ENCODE measurements at regions not wholly inside any gene's neighbourhood (a gene's known extent, or its start where the extent isn't known, plus 50 kb on each side); places are given as distances from the start of the nearest gene placed in this dataset.

GRCh38 chr9:88230612-88231011 lies 92.3 kb upstream of the SPATA31C2 start:
- H3K27ac Mint-ChIP-seq = no peak overlapping the region
- ATAC-seq (no peak), DNase-seq (ENCODE audit: low spot score) (no peak)
- Histone ChIP-seq H3K27me3 (ENCODE audit: insufficient read depth) (no peaks in the 10 kb centered on the region), H3K4me3 (no peak overlapping the region), H4K20me1 (replicated peaks; ENCODE audit: insufficient read depth) (no peaks in the 10 kb centered on the region), H3K27ac (ENCODE audit: low read depth) (no peak overlapping the region), H2AFZ (no peak overlapping the region), H3K9me2 (ENCODE audit: insufficient read depth) (peaks cover 5% of the 10 kb centered on the region; the same call in 1 of the 2 replicates), H3K36me3 (ENCODE audit: insufficient read depth) (no peaks in the 10 kb centered on the region), H3K79me2 (replicated peaks; ENCODE audit: insufficient read depth) (no peaks in the 10 kb centered on the region), H3F3A (replicated peaks; ENCODE audit: low read depth) (no peaks in the 10 kb centered on the region), H3K4me1 (ENCODE audit: insufficient read depth) (no peaks in the 10 kb centered on the region), H3K4me2 (no peak overlapping the region)
- no peaks in the 10 kb centered on the region for H3K36me3 Mint-ChIP-seq (ENCODE audit: low read depth)
- no peak overlapping the region for H3K4me3 Mint-ChIP-seq
- H3K27me3 Mint-ChIP-seq (ENCODE audit: insufficient read depth, low read depth, poor library complexity) = no peaks in the 10 kb centered on the region
- TF ChIP-seq STAT1 (IDR thresholded peaks at IDR 0.05; ENCODE audit: unreplicated experiment) (no peak), NANOG (IDR thresholded peaks at IDR 0.05; ENCODE audit: borderline replicate concordance) (no peak), CREB1 (CRISPR knock-in tag; IDR thresholded peaks at IDR 0.05; ENCODE audit: low read depth) (no peak)
- no peaks in the 10 kb centered on the region; the same call in 2 of the 3 replicates for H3K9me3 Mint-ChIP-seq
- peaks cover 8% of the 10 kb centered on the region; the same call in 2 of the 3 replicates for H3K4me1 Mint-ChIP-seq

DNA sequence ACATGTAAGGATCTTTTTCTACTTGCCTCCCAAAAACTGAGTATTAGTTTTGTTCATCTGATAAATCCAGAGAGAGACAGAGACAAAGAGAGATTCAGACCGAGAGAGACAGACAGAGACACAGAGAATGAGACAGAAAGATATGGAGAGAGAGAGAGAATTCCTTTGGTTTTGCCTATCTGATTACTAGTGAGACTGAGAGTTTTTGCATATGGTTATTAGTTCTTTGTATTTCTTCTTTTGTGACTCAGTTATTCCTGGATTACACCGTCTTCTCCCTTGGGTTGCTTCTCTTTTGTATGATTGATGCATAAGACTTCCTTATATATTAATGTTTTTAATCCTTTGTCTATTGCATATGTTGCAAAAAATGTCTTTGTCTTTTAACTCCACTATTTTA lies 91.2 kb upstream of the SPATA31C2 start:
- TF ChIP-seq, protein P1, sequence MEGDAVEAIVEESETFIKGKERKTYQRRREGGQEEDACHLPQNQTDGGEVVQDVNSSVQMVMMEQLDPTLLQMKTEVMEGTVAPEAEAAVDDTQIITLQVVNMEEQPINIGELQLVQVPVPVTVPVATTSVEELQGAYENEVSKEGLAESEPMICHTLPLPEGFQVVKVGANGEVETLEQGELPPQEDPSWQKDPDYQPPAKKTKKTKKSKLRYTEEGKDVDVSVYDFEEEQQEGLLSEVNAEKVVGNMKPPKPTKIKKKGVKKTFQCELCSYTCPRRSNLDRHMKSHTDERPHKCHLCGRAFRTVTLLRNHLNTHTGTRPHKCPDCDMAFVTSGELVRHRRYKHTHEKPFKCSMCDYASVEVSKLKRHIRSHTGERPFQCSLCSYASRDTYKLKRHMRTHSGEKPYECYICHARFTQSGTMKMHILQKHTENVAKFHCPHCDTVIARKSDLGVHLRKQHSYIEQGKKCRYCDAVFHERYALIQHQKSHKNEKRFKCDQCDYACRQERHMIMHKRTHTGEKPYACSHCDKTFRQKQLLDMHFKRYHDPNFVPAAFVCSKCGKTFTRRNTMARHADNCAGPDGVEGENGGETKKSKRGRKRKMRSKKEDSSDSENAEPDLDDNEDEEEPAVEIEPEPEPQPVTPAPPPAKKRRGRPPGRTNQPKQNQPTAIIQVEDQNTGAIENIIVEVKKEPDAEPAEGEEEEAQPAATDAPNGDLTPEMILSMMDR (conservative IDR thresholded peaks at IDR 0.05; ENCODE audit: low read depth in 2 of 2) = no peak
- no peak for TF ChIP-seq EZH2 (IDR thresholded peaks at IDR 0.05; ENCODE audit: low read depth, unreplicated experiment)
- TF ChIP-seq CREB1 (CRISPR knock-in tag; IDR thresholded peaks at IDR 0.05; ENCODE audit: low read depth) = no peak
- H3K9me3 Mint-ChIP-seq = no peaks in the 10 kb centered on the region; the same call in 2 of the 3 replicates
- DNase-seq (ENCODE audit: low spot score) (no peak), ATAC-seq (no peak)
- H4K20me1 ChIP-seq (replicated peaks; ENCODE audit: insufficient read depth) = no peaks in the 10 kb centered on the region
- H2AFZ ChIP-seq = peak overlapping the region; percentile 33; the same call in 1 of the 2 replicates
- no peaks in the 10 kb centered on the region for H3F3A ChIP-seq (replicated peaks; ENCODE audit: low read depth)
- peaks cover 11% of the 10 kb centered on the region for H3K4me1 Mint-ChIP-seq
- H3K9me2 ChIP-seq (ENCODE audit: insufficient read depth) = peaks cover 5% of the 10 kb centered on the region; the same call in 1 of the 2 replicates
- H3K27me3 Mint-ChIP-seq (ENCODE audit: insufficient read depth, low read depth, poor library complexity) = no peaks in the 10 kb centered on the region
- H3K4me3 ChIP-seq = no peak overlapping the region
- no peaks in the 10 kb centered on the region for H3K36me3 Mint-ChIP-seq (ENCODE audit: low read depth)
- H3K36me3 ChIP-seq (ENCODE audit: insufficient read depth) = no peaks in the 10 kb centered on the region
- H3K27ac Mint-ChIP-seq = no peak overlapping the region
- H3K4me3 Mint-ChIP-seq = no peak overlapping the region
- H3K27me3 ChIP-seq (ENCODE audit: insufficient read depth) = no peaks in the 10 kb centered on the region
- H3K79me2 ChIP-seq (replicated peaks; ENCODE audit: insufficient read depth) = no peaks in the 10 kb centered on the region
- H3K27ac ChIP-seq (ENCODE audit: low read depth) = no peak overlapping the region
- no peak overlapping the region for H3K4me2 ChIP-seq
- no peaks in the 10 kb centered on the region for H3K4me1 ChIP-seq (ENCODE audit: insufficient read depth)

- Mint-ChIP-seq H3K27ac (no peak overlapping the region), H3K27me3 (ENCODE audit: insufficient read depth, low read depth, poor library complexity) (no peaks in the 10 kb centered on the region), H3K4me3 (no peak overlapping the region), H3K4me1 (peaks cover 22% of the 10 kb centered on the region), H3K36me3 (ENCODE audit: low read depth) (no peaks in the 10 kb centered on the region), H3K9me3 (no peaks in the 10 kb centered on the region)
- no peaks in the 10 kb centered on the region for H3K27me3 ChIP-seq (ENCODE audit: insufficient read depth)
- H3K36me3 ChIP-seq (ENCODE audit: insufficient read depth) = no peaks in the 10 kb centered on the region
- H4K20me1 ChIP-seq (replicated peaks; ENCODE audit: insufficient read depth) = no peaks in the 10 kb centered on the region
- H3K4me2 ChIP-seq = no peak overlapping the region
- H3F3A ChIP-seq (replicated peaks; ENCODE audit: low read depth) = 0 out of 2 replicates have a peak, but pooled peaks cover 2% of the 10 kb centered on the region
- H3K4me1 ChIP-seq (ENCODE audit: insufficient read depth) = peaks cover 11% of the 10 kb centered on the region; the same call in 1 of the 2 replicates
- no peaks in the 10 kb centered on the region for H3K9me2 ChIP-seq (ENCODE audit: insufficient read depth)
- no peak overlapping the region for H3K27ac ChIP-seq (ENCODE audit: low read depth)
- no peak overlapping the region for H3K4me3 ChIP-seq
- H2AFZ ChIP-seq = peak overlapping the region; percentile 75
- H3K79me2 ChIP-seq (replicated peaks; ENCODE audit: insufficient read depth) = no peaks in the 10 kb centered on the region
- ATAC-seq = peak; percentile 54
- TF ChIP-seq STAT1 (IDR thresholded peaks at IDR 0.05; ENCODE audit: unreplicated experiment) = no peak
- no peak for TF ChIP-seq EZH2 (IDR thresholded peaks at IDR 0.05; ENCODE audit: low read depth, unreplicated experiment)
- no peak for TF ChIP-seq NANOG (IDR thresholded peaks at IDR 0.05; ENCODE audit: borderline replicate concordance)
- no peak for DNase-seq (ENCODE audit: low spot score)
These were observed 86.7 kb upstream of the SPATA31C2 start for GRCh38 chr9:88224938-88225337.

Data from GM23338 (cell line).